H9 (cell line): ENCODE measurements at regions not wholly inside any gene's neighbourhood (a gene's known extent, or its start where the extent isn't known, plus 50 kb on each side); places are given as distances from the start of the nearest gene placed in this dataset.

Experiments
- DNase-seq: peaks from one replicate; pipeline ENCODE4 v3.0.0-alpha.2; 2017
- H2AFZ ChIP-seq: one replicate; pipeline ENCODE4 v1.6.1; 2013; ENCODE audit warnings: mild to moderate bottlenecking, low read length, control low read depth, moderate library complexity
- H2AK5ac ChIP-seq: 2 replicates; pipeline ENCODE4 v1.6.1; 2013; ENCODE audit warnings: low read length, control low read depth, mixed read lengths; ENCODE audit not compliant: insufficient read length
- H2BK120ac ChIP-seq: one replicate; pipeline ENCODE4 v1.6.1; 2013; ENCODE audit warnings: low read depth, mild to moderate bottlenecking, low read length, control low read depth, inconsistent platforms; ENCODE audit not compliant: poor library complexity, severe bottlenecking
- H2BK12ac ChIP-seq: 2 replicates; pipeline ENCODE4 v1.6.1; 2013; ENCODE audit warnings: low read length, control low read depth, mixed read lengths, low read depth; ENCODE audit not compliant: insufficient read length
- H2BK15ac ChIP-seq: 2 replicates; pipeline ENCODE4 v1.6.1; 2013; ENCODE audit warnings: low read depth, low read length, control low read depth
- H2BK20ac ChIP-seq: one replicate; pipeline ENCODE4 v1.6.1; 2013; ENCODE audit warnings: low read depth, mild to moderate bottlenecking, low read length, control low read depth, inconsistent platforms; ENCODE audit not compliant: poor library complexity, severe bottlenecking
- H2BK5ac ChIP-seq: 2 replicates; pipeline ENCODE4 v1.6.1; 2013; ENCODE audit warnings: low read length, control low read depth, mixed read lengths; ENCODE audit not compliant: insufficient read length
- H3K14ac ChIP-seq: 2 replicates; pipeline ENCODE4 v1.6.1; 2013; ENCODE audit warnings: low read length, control low read depth; ENCODE audit not compliant: insufficient read depth
- H3K18ac ChIP-seq: 2 replicates; pipeline ENCODE4 v1.6.1; 2013; ENCODE audit warnings: low read depth, mild to moderate bottlenecking, mixed read lengths, low read length, control low read depth; ENCODE audit not compliant: insufficient read length
- H3K23ac ChIP-seq: 2 replicates; pipeline ENCODE4 v1.6.1; 2013; ENCODE audit warnings: low read length, control low read depth, mixed read lengths, low read depth; ENCODE audit not compliant: insufficient read length
- H3K23me2 ChIP-seq: 2 replicates; pipeline ENCODE4 v1.6.1; 2013; ENCODE audit warnings: low read depth, mild to moderate bottlenecking, mixed read lengths, low read length, control low read depth; ENCODE audit not compliant: insufficient read length, poor library complexity, severe bottlenecking
- H3K27ac ChIP-seq: 2 replicates; pipeline ENCODE4 v1.5.1; 2013; ENCODE audit warnings: low read length, control low read depth, mixed read lengths, low read depth; ENCODE audit not compliant: insufficient read length
- H3K27me3 ChIP-seq: 2 replicates; pipeline ENCODE4 v1.6.1; 2013; ENCODE audit warnings: low read length, control low read depth, inconsistent platforms; ENCODE audit not compliant: insufficient read depth
- H3K4ac ChIP-seq: 2 replicates; pipeline ENCODE4 v1.6.1; 2013; ENCODE audit warnings: low read depth, mild to moderate bottlenecking, control low read depth, inconsistent platforms, low read length, moderate library complexity
- H3K4me1 ChIP-seq: 2 replicates; pipeline ENCODE4 v1.6.1; 2013; ENCODE audit warnings: low read length, control low read depth, inconsistent platforms; ENCODE audit not compliant: insufficient read depth
- H3K4me2 ChIP-seq: 2 replicates; pipeline ENCODE4 v1.6.1; 2013; ENCODE audit warnings: low read length, control low read depth, mixed read lengths; ENCODE audit not compliant: insufficient read length, insufficient read depth
- H3K56ac ChIP-seq: 2 replicates; pipeline ENCODE4 v1.6.1; 2013; ENCODE audit warnings: low read depth, mild to moderate bottlenecking, mixed read lengths, low read length, control low read depth; ENCODE audit not compliant: insufficient read length
- H3K79me1 ChIP-seq: 2 replicates; pipeline ENCODE4 v1.6.1; 2013; ENCODE audit warnings: low read depth, mild to moderate bottlenecking, moderate library complexity, low read length, control low read depth, inconsistent platforms; ENCODE audit not compliant: insufficient read depth, poor library complexity, severe bottlenecking
- H3K79me2 ChIP-seq: 2 replicates; pipeline ENCODE4 v1.6.1; 2013; ENCODE audit warnings: low read length, control low read depth, inconsistent platforms; ENCODE audit not compliant: insufficient read depth
- H3K9ac ChIP-seq: 2 replicates; pipeline ENCODE4 v1.6.1; 2013; ENCODE audit warnings: low read length, control low read depth, mixed read lengths; ENCODE audit not compliant: insufficient read length; ENCODE audit errors: extremely low read depth
- H3K9me3 ChIP-seq: one replicate; pipeline ENCODE4 v1.6.1; 2013; ENCODE audit warnings: low read depth, low read length, inconsistent platforms; ENCODE audit not compliant: control insufficient read depth
- H3T11ph ChIP-seq: one replicate; pipeline ENCODE4 v1.6.1; 2013; ENCODE audit warnings: mild to moderate bottlenecking, low read length, control low read depth, inconsistent platforms
- H4K20me1 ChIP-seq: one replicate; pipeline ENCODE4 v1.6.1; 2013; ENCODE audit not compliant: control insufficient read depth, insufficient read length, insufficient read depth
- H4K5ac ChIP-seq: 2 replicates; pipeline ENCODE4 v1.6.1; 2013; ENCODE audit warnings: low read depth, mild to moderate bottlenecking, mixed read lengths, low read length, control low read depth; ENCODE audit not compliant: insufficient read length
- H4K8ac ChIP-seq: replicated peaks from 2 replicates; pipeline ENCODE4 v1.6.1; 2013; ENCODE audit warnings: low read length, control low read depth, mixed read lengths, low read depth; ENCODE audit not compliant: insufficient read length
- H4K91ac ChIP-seq: 2 replicates; pipeline ENCODE4 v1.6.1; 2013; ENCODE audit warnings: low read depth, mild to moderate bottlenecking, moderate library complexity, mixed read lengths, low read length, control low read depth; ENCODE audit not compliant: insufficient read length
- H3K27ac Mint-ChIP-seq, 3 experiments: 2 replicates in 2 of 3; 3 replicates in 1 of 3; pipeline ENCODE4 v1.8.0; 2020 to 2021; ENCODE audit warnings: mixed read lengths in 3 of 3, mild to moderate bottlenecking in 1 of 3, moderate library complexity in 1 of 3
- H3K27me3 Mint-ChIP-seq: 2 replicates; pipeline ENCODE4 v1.8.0; 2021; ENCODE audit warnings: low read depth, mild to moderate bottlenecking, moderate library complexity, mixed read lengths
- H3K36me3 Mint-ChIP-seq, 3 experiments: 2 replicates in 2 of 3; 3 replicates in 1 of 3; pipeline ENCODE4 v1.8.0; 2020 to 2021; ENCODE audit warnings: low read depth in 3 of 3, mixed read lengths in 3 of 3; ENCODE audit not compliant: insufficient read depth in 1 of 3
- H3K4me1 Mint-ChIP-seq, 2 experiments: 2 replicates each; pipeline ENCODE4 v1.8.0; 2020; ENCODE audit warnings: mixed read lengths in 2 of 2
- H3K4me3 Mint-ChIP-seq, 2 experiments: 2 replicates in 1 of 2; 3 replicates in 1 of 2; pipeline ENCODE4 v1.8.0; 2020 to 2021; ENCODE audit warnings: mild to moderate bottlenecking in 2 of 2, mixed read lengths in 2 of 2, moderate library complexity in 1 of 2
- H3K9me3 Mint-ChIP-seq, 2 experiments: 2 replicates in 1 of 2; 3 replicates in 1 of 2; pipeline ENCODE4 v1.8.0; 2020; ENCODE audit warnings: mild to moderate bottlenecking in 2 of 2, mixed read lengths in 2 of 2, moderate library complexity in 1 of 2
- WGBS: extraction: QIAGEN DNeasy Blood & Tissue Kit; methylation state at CpG from one replicate; pipeline ENCODE4 v1.1.7; 2013; ENCODE audit warnings: missing lambda C conversion rate, low lambda C conversion rate, mixed read lengths; ENCODE audit not compliant: insufficient read length; ENCODE audit errors: extremely low coverage; 5-methylcytosine and 5-hydroxymethylcytosine counted together
- TF ChIP-seq, protein P1 (sequence below): fragments of 200-600 bp; sonication (generic); conservative IDR thresholded peaks from 3 replicates; pipeline ENCODE4 v1.8.0; 2021; ENCODE audit warnings: antibody characterized with exemption, mild to moderate bottlenecking

DNA sequence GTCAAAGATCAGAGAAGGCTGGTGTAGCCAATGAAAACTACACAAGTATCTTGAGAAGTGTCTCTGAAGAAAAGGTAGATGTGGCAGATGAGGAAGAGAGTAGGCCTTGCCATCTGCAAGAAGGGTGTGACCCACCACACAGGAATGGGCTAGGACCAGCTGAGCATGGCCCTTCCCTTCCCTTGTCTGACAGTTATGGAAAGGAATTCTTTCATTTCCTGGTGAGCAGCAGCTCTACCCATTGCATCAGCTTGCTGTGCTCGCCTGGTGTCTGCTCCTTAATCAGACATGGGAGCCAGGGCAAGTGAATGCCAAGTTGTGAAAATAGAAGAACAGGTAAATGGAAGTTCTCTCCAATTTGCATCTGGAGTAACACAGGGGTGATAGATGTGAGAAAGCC is 145.2 kb upstream of the KRR1 start:
- Histone ChIP-seq H3K79me2 (no peaks in the 10 kb centered on the region), H3K23me2 (no peaks in the 10 kb centered on the region), H2AFZ (no peak overlapping the region), H2BK120ac (no peak overlapping the region), H4K8ac (no peak overlapping the region), H3K14ac (no peak overlapping the region), H3K9me3 (no peaks in the 10 kb centered on the region), H3T11ph (no peak overlapping the region), H4K91ac (no peak overlapping the region), H3K18ac (no peak overlapping the region), H3K27ac (no peak overlapping the region), H2AK5ac (no peak overlapping the region), H3K56ac (no peak overlapping the region), H2BK12ac (no peak overlapping the region), H2BK20ac (no peak overlapping the region), H2BK5ac (no peak overlapping the region), H3K27me3 (no peaks in the 10 kb centered on the region), H2BK15ac (no peak overlapping the region), H3K4ac (no peak overlapping the region), H3K23ac (no peak overlapping the region), H3K4me1 (no peaks in the 10 kb centered on the region; the same call in 1 of the 2 replicates), H3K79me1 (no peaks in the 10 kb centered on the region), H3K4me2 (no peak overlapping the region), H3K9ac (no peak overlapping the region), H4K20me1 (no peaks in the 10 kb centered on the region), H4K5ac (no peak overlapping the region)
- H3K4me1 Mint-ChIP-seq, result peaks cover 3 to 5% of the 10 kb centered on the region in 2 experiments; a peak in 2 of 4 replicates
- no peaks in the 10 kb centered on the region; a peak in 1 of 5 replicates for H3K9me3 Mint-ChIP-seq
- H3K4me3 Mint-ChIP-seq, result no peak overlapping the region
- no peaks in the 10 kb centered on the region for H3K36me3 Mint-ChIP-seq
- H3K27me3 Mint-ChIP-seq, result no peaks in the 10 kb centered on the region
- WGBS, result no CpG with 5 or more reads among the region's 1 CpG
- no peak for DNase-seq
- H3K27ac Mint-ChIP-seq, result no peak overlapping the region
- TF ChIP-seq, protein P1, sequence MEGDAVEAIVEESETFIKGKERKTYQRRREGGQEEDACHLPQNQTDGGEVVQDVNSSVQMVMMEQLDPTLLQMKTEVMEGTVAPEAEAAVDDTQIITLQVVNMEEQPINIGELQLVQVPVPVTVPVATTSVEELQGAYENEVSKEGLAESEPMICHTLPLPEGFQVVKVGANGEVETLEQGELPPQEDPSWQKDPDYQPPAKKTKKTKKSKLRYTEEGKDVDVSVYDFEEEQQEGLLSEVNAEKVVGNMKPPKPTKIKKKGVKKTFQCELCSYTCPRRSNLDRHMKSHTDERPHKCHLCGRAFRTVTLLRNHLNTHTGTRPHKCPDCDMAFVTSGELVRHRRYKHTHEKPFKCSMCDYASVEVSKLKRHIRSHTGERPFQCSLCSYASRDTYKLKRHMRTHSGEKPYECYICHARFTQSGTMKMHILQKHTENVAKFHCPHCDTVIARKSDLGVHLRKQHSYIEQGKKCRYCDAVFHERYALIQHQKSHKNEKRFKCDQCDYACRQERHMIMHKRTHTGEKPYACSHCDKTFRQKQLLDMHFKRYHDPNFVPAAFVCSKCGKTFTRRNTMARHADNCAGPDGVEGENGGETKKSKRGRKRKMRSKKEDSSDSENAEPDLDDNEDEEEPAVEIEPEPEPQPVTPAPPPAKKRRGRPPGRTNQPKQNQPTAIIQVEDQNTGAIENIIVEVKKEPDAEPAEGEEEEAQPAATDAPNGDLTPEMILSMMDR, result no peak
